Brain microvascular endothelial cell (primary cell): ENCODE measurements at regions not wholly inside any gene's neighbourhood (a gene's known extent, or its start where the extent isn't known, plus 50 kb on each side); places are given as distances from the start of the nearest gene placed in this dataset.

Source experiments
- DNase-seq: peaks from one replicate; pipeline ENCODE4 v3.0.0-alpha.2; 2020
- H3K27ac ChIP-seq: fragments of 250-450 bp; sonication (Bioruptor Pico); 2 replicates; pipeline ENCODE4 v1.5.1; 2020; ENCODE audit warnings: mild to moderate bottlenecking, moderate library complexity
- H3K27me3 ChIP-seq: fragments of 250-450 bp; sonication (Bioruptor Pico); replicated peaks from 2 replicates; pipeline ENCODE4 v1.5.1; 2020; ENCODE audit warnings: mild to moderate bottlenecking
- H3K36me3 ChIP-seq: fragments of 250-450 bp; sonication (Bioruptor Pico); replicated peaks from 2 replicates; pipeline ENCODE4 v1.5.1; 2020; ENCODE audit warnings: mild to moderate bottlenecking
- H3K4me3 ChIP-seq: 2 replicates; pipeline ENCODE4 v1.5.1; 2011; ENCODE audit warnings: low read depth, mild to moderate bottlenecking, control low read depth, low read length, moderate library complexity
- CTCF ChIP-seq: IDR thresholded peaks from 2 replicates; pipeline ENCODE4 v1.5.1; 2011; ENCODE audit warnings: low read depth, mild to moderate bottlenecking, moderate library complexity, low read length, control low read depth, inconsistent platforms; ENCODE audit errors: missing control alignments
- in situ Hi-C: cut with HindIII; loops from 2 replicates; pipeline ENCODE4 v1.10.0; 2017; ENCODE audit warnings: low sequenced_read_pairs, low pct_ligation_motif_present

- Histone ChIP-seq H3K4me3 (no peak overlapping the region), H3K36me3 (no peaks in the 10 kb centered on the region), H3K27me3 (peaks cover 3% of the 10 kb centered on the region), H3K27ac (no peak overlapping the region)
- in situ Hi-C loops: no loop called here
- TF ChIP-seq CTCF: no peak
- peak; percentile 24 for DNase-seq
These were observed 78.1 kb upstream of the GLI3 start for GRCh38 chr7:42315103-42315502.

- in situ Hi-C loops: no loop called here
- Histone ChIP-seq H3K27ac (no peak overlapping the region), H3K27me3 (peaks cover 3% of the 10 kb centered on the region), H3K4me3 (no peak overlapping the region), H3K36me3 (no peaks in the 10 kb centered on the region)
- peak; percentile 9 for DNase-seq
- TF ChIP-seq CTCF: no peak
These were observed 77.7 kb upstream of the GLI3 start for GRCh38 chr7:42314696-42315095.

- TF ChIP-seq CTCF: no peak
- no peak overlapping the region for H3K27ac ChIP-seq
- in situ Hi-C loops: no loop called here
- no peak overlapping the region for H3K4me3 ChIP-seq
- H3K27me3 ChIP-seq: no peaks in the 10 kb centered on the region
- DNase-seq: no peak
- no peaks in the 10 kb centered on the region for H3K36me3 ChIP-seq
These were observed 74.2 kb upstream of the GLI3 start for GRCh38 chr7:42311195-42311594.

GRCh38 chr7:42292991-42293521, 56.0 kb upstream of the GLI3 start:
- TF ChIP-seq CTCF: no peak
- Histone ChIP-seq H3K36me3 (no peaks in the 10 kb centered on the region), H3K27me3 (peaks cover 7% of the 10 kb centered on the region), H3K27ac (no peak overlapping the region), H3K4me3 (no peak overlapping the region)
- no peak for DNase-seq
- in situ Hi-C loops: no loop called here

GRCh38 chr7:42289473-42289872, 52.5 kb upstream of the GLI3 start:
- Histone ChIP-seq H3K4me3 (no peak overlapping the region), H3K27ac (no peak overlapping the region), H3K27me3 (peaks cover 10% of the 10 kb centered on the region), H3K36me3 (no peaks in the 10 kb centered on the region)
- in situ Hi-C loops: no loop called here
- TF ChIP-seq CTCF: no peak
- DNase-seq: no peak
